GM19035 (cell line): ENCODE measurements at regions not wholly inside any gene's neighbourhood (a gene's known extent, or its start where the extent isn't known, plus 50 kb on each side); places are given as distances from the start of the nearest gene placed in this dataset.

Experiments used
- ATAC-seq: cut with Tn5 transposase; IDR thresholded peaks from one replicate; pipeline ENCODE4 v1.9.1; 2021; ENCODE audit not compliant: unreplicated experiment

DNA sequence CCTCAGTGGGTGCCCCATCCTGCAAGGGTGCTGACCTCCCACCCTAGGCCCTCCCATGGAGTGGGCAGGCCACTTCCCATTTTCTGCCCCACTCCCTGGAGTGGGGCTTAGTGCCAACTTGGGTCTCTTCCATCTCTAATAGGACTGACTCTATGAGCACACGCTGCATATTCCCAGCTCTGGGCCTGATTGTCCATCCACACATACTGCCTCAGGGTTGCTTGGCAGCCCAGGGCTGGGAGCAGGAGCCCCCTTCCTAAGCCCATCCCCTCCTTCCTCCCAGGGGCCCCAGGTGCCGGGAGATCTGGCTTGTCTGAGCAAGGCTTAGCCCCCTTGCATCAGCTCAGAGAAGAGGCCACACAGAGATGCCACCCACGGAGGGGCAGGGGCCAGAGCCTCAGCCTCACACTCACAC, 55.1 kb downstream of the PJA1 start:
- ATAC-seq = no peak

DNA sequence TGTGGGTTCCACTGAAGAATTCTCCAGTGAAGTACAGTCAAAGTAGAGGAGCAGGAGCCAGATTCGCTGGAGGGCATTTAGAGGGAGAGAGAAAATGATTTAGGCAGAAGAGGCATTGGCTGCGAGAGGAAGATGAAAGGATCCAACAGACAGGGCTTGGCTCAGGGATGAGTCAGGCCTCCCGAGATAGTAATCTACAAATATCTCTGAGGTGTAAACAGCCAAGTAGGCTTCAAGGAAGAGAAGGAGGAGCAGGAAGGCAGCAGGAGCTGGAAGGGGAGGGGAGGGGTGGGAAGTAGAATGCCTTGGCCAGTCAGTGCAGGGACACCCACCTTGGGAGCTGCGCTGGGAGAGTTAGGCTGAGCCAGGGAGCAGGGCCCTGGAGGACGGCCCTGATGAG, 55.5 kb downstream of the PJA1 start:
- ATAC-seq = no peak

DNA sequence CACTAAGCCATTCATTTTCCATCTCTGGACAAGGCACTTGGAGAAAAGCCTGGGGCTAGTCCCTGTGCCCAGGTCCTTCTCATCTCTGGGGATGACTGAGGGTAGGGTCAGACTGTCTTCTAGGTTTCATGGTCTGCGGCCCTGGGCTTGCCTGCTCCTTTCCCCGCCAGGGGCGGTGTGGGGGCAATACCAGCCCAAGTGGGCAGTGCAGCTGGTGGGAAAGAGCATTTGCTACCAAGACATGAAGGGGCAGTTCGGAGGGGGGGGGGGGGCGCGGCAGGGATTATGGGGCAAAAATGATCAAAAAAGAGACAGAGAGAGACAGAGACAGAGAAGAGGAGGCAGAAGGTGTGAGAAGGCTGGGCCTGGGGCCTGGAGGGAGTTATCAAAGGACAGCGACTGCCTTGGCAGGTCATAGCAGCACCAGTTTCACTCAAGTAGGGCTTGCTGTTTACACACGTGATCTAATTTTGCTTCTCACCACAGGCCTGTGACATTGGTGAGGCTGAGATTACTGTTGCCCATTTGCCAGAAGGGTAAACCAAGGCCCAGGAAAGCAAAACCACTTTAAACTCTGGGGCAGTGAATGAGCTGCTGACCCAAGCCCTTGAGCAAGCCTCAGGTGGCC, 56.1 kb downstream of the PJA1 start:
- no peak for ATAC-seq

DNA sequence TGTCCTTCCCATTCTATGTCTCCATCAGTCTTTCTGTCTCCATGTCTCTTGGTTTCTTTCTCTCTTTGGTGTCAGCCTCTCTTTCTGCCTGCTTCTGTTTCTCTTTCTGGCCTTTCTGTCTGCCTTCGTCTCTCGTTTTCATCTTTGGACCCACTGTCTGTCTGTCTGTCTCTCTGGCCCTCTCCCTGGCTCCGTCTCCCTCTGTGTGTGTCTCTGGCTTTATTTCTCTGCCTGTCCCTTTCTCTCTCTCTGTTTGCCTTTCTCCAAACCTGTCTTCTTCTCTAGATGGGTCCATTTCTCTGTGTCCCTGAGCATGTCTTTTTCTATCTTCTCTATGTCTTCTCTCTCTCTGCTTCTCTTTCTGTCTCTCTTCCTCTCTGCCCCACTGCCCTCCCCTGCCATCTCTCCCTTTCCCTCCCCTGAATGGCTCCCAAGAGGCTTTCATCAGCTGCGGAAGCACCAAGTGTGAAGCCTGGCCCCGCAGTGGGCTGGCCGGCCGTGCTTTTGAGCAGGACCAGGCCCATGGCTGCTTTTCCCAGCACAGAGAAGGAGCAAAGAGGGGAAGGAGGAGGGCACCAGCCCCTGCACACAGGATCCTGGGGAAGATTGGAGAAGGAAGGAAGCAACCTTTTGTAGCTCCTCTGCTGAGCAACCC, 57.4 kb downstream of the PJA1 start:
- ATAC-seq = no peak

DNA sequence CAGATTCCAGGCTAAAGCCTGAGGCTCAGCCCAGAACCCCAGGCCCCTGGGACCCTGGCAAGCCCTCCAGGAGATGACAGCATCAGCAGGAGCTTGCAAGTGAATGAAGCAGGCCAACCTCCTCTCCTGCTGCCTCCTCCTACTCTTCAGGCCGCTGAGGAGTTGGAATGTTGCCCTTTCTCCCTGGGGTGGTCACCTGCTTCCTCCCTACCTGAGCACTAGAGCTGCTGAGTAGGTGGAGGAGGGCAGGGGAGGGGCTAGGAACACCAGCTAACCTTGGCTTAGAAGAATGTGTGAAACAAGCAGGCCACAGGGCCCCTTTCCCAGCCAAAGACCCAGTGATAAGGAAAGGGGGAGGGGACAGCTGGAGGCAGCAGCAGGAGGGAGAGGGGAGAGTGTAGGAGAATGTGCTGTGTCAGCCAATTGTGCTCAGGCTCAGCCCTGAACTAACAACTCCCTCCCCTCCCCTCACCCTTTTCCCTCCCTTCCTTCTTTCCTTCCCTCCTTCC, 58.0 kb downstream of the PJA1 start:
- ATAC-seq = no peak

DNA sequence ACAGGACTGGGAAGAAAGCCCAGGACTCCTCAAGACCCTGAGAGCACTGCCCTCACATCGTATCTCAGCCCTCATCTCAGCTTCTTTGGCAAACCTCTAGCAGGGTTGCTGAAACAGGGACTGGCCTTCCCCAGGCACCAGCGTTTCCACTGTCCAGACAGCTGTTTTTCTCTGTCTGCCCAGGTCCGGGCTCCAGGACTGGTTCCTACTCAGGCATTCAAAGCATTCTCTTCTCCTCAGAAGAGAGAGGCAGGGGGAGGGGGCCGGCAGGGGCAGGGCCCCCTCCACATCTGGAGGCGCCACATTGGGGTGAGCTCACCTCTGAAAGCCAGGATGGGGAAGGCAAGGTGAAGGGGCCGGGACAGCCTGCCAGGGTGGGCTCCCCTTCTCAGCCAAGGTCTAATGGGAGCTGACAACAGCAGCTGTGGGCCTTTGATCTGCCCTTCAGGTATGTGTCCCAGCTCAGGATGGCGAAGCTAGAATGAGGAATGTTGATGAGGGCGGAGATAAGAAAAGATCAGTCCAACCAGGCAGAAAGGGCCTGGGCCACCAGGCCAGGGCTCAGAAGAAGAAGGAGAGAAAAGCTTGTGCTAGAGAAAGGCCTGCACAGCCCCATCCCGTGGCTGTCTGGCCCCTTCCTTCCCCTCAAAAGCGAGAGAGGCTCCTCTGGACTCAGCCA, 60.4 kb downstream of the PJA1 start:
- no peak for ATAC-seq

DNA sequence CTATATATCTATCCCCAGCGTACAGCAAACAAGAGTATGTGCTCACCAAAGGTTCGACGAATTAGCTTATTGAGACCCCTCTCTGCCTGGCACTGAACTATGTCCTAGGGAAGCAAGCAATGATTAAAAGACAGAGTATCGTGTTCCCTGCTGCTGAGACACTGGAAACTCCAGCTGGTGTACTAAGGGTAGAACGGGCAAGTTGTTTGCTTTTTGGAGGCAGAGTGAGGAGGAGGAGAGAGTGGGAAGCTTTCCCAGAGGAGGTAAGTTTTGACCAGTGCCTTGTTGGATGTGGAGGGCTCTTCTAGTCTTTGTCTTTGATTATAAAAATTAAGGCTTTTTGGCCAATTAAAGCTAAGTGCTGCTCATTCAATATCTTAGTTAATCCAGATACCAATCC, 61.7 kb downstream of the PJA1 start:
- no peak for ATAC-seq

DNA sequence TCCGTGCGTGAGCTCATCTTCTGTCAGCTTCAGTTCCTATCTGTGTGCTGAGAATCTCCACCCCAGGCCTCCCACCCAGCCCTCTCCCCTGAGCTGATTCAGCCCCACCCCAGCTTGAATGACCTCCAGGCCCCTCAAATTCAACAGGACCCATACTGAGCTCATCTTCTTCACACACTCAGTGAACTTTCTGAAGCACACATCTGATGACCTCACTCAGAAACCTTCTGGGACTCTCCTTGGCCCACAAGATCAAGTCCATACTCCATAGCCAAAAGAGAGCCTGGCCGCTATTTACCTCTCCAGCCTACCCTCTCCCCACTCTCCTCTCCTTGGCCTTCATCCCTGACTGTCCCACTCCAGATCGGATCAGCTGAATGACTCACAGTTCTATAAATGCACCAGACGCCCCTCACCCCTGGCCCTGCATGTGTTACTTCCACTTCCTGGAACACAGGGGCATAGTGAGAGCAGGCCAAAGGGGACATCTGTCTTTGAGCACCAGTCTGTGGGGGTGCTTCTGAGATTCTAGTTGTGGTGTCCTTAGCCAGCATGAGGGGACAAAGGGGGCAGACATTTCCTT, 62.5 kb downstream of the PJA1 start:
- no peak for ATAC-seq

DNA sequence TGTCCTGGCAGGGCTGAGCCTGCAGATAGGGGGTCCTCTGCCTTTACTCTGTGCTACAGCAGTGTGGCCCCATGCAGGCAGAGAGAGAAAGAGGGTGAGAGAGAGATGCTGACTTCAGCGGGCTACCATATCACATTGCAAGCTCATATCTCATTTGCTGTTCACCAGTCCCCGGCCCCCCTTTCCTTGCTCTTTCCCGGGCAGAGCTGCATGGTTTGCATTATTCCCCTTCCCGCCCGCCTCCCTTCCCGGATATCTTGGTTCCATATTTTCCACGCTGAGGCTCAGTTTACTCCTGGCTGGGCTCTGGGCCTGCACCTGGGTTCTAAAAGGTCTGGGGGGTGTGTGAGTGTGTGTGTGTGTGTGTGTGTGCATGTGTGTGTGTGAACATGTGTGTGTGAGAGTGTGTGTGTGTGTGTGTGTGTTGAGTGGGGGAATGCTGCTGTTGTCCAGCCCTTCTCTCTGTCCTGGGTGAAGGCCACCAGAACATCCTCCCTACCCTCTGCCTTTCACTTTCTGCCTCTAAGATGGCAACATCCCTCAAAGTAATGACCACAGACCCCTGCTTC, 63.5 kb downstream of the PJA1 start:
- ATAC-seq = no peak

DNA sequence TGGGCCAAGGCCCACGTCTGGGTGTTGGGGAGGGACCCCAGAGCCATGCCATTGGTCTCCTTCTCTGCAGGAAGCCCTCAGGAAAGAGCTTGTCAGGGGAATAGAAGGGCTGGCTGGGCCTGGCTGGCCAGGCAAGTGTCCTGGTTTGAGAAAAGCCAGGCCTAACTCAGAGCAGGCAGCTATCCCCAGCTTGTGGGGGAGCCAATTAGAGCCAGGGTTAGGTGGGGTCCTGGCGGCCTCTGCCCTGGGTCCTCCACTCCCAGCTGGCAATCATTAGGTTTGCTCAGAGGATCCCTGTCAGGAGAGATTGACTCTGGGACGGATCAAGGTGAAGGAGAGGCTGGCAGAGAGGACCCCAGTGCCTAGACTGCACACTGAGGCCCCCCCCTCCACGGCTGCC, 64.8 kb downstream of the PJA1 start:
- ATAC-seq = no peak

DNA sequence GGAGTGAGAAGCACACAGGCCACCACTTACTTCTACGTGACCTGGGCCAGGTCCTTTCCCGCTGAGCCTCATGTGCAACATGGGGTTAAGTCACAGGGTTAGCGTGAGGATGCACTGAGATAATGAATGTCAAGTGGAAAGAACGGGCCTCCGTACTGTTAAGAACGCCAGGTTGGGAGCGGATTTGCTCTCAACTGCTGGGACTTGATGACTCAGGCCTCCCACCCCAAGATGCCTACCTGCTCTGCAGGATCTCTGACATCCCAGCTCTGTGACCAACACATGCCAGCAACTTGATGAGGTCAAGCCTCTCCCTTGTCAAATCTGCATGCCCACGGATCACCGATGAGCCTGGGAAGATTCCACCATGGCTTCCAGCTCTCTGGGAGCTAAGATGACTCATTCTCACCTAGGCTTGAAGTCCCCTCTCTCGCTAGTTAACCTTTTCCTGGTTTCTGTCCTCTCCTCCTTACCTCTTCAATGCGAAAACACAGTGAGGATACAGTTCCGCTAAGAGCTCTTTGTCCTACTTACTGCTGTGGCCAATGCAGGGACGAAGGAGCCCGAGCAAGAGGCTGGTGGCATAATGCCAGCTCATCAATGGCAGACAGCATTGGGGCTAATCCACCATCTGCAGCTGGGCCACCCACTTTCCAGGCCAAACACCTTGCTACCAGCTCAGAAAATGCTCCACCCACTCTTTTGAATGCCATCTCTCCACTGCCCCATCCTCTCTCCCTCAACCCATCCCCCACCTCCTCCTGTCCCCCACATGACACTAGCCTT, 67.6 kb downstream of the PJA1 start:
- no peak for ATAC-seq

DNA sequence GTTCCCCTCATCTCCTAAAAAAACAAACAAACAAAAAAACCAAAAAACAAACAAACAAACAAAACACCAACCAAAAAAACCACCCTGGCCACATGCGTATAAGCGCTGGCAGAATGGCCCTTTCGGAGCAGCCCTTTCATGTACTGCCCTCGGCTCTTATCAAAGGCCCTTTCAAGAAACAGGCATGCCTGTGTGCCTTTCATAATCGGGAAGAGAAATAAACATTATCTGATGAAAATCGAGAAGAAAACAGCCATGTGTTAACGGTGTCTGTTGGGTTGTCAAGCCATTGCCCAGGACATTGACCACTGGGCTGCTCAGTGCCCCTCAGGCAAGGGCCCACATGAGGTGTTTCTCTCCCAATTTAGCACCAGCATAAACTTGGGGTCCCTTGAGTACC, 68.3 kb downstream of the PJA1 start:
- ATAC-seq = no peak

DNA sequence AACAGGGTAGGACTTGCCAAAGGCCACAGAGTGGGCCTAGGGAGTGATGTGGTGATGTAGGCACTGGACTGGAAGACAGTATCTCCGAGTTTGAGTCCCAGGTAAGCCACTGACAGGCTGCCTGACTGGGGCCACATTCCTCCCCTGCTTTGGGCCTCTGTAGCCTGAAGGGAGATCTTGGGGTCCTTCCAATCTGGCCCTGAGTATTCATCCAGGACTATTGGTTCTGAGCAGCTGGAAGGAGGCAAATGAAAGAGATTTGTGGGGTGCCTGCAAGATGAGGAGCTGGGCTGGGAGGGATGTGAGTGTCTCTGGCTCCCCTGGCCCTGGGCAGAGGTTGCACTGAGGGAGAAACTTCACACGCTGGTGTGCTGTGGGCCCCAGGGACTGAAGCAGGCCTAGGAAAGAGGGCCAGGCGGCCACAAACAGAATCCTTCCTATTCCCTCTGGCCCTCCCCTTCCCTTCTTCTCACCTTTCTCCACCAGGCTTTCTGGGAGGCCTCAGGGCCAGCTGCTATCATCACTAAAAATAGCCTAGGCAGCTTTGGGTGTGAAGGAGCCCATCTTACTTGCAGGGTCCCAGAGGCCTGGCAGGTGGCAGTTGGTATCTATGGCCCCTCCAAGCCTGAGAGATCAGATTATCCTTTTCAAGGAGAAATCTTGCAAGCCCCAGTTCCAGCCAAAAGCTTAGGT, 70.1 kb downstream of the PJA1 start:
- ATAC-seq = no peak

DNA sequence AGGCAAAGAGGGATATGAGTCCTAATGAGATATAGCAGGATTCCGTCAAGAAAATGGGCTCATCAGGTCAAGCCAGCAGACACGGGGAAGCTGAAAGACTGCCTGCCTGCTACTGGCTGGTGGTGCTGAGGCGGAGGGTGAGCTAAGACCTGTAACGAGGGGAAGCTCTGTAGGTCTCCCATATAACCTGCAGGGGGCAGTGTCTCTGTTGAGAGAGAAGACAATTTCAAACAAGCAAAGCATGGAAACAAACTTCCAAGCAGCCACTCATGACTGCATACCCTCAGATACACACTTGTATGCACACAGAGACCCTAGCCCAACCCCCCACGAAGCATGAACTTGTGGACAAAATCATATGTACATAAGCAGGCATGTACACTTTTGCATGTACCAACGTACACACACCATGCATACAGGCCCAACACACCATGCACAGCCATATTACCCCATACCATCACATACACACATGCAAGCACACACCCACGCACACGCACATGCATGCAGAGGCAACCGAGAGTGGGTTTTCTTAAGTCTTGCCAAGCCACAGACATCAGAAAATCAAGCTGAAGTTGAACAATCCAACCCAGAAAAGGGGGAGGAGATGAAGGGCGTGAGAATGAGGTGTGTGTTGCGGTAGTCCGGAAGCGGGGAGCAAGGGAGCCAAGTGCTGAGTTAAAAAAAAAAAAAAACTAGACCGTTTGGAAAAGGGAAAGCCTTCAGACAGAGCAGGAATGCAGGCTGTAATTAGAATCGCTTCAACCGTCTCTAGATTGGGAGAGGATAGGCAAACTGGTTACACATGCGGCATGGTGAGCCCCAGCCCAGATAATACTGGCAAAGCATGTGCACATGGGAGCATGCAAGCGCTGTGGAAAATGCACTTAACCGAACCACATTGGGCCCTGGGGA, 71.0 kb downstream of the PJA1 start:
- no peak for ATAC-seq

DNA sequence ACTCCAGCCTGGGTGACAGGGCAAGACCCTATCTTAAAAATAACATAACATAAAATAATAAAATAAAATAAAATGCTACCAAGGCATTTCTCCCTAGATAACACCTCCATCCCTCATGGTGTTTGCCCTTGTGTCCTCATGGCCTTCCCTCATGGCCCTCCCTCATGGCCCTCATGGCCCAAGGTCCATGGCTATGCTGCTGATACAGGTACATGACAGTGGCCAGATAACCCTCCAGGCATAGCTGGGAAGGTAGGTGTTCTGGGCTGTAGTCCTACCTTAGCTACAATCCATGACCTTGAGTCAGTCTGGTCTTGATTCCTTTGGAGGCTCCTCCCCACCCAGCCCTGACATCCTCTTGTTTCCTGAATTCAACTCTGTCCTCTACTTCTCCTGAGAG, 75.2 kb downstream of the PJA1 start:
- no peak for ATAC-seq

DNA sequence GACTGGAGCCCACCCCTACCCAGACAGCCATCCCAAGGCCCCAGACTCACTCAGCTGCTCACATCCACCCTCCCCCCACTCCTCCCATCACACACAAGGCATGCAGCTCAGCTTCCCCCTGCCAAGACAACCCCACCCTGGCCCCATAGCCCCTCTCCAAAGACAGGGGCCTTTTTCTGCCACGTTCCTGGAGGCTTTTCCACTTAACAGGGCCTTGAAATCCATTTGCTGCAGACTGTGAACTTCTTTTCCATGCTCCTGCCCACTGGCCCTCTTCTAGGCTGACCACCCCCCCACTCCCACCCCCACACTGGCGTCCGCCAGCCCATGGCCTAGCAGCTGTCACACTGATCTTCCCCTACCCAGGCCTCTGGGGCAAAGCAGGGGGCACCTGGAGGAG, 76.0 kb downstream of the PJA1 start:
- no peak for ATAC-seq

DNA sequence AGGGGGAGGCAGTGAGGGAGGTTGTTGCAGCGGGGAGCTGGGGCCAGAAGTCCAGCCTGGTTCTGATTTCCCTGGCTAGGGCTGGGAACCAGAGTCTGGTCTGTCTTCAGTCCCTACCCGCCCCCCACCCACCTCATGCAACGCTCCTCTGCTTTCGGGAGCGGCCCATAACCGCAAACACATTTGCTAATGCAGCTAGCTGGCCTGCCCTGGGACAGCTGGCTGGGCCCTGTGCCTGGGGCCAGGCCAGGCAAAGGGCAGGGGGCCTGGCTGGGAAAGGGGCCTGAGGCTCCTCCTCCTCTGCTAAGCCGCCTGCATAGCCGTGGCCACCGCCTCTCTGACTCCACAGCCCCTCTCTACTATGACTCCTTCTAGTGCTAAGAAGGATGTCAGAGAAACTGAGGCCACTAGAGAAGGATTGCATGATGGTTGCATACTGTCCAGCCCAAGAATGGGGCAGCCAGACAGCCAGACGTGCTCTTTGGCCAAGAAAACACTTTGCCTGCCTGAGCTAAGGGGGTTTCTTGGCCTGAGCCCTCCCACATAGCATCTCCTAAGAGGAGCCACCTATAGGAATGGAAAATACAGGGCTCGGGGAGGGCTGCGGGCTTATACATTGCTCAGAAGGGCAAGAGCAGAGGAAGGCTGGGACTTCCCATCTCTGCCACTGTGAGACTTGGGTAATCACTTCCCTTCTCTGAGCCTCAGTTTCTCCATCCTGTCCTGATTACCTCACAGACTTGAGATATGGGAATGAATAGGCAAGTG, 76.9 kb downstream of the PJA1 start:
- no peak for ATAC-seq

DNA sequence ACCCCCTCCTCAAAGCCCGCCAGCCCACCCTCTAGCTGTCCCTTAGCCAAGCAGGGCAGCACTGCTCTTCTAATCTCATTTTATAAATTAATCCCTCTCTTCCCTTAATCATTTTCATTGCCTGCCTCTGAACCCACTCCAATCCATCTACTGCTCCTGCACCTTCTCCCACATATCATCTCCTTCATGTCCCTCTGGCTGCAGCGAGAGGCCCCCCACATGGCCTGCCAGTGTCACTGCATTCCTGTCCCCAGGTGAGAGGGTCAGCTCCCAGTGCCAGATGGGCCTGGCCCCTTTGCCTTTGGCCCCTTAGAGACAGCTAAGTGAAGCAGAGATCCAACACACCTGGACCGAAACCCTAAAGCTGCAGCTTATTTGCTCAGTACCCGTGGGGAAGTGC, 79.4 kb downstream of the PJA1 start:
- ATAC-seq = no peak

DNA sequence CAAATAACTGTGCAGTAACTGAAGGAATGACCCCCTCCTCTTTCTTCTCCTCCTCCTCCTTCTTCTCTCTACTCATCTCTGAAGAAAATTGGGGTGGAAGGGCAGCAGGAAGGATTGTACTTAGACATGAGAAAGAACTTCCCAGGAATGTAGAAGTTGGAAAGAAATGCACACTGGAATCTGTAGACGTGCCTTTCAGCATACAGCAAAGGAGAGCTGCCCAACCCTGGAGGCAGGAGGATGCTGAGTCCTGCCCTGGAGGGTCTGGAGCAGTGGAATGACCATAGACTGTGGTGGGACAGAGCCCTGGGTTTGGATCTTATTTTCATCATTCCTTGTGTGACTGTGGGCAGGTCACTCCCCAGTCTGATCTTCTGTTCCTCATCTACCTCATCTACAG, 80.1 kb downstream of the PJA1 start:
- no peak for ATAC-seq
